ENCODE measurements at regions not wholly inside any gene's neighbourhood (a gene's known extent, or its start where the extent isn't known, plus 50 kb on each side); places are given as distances from the start of the nearest gene placed in this dataset.

- Histone ChIP-seq H3K27ac (ENCODE audit: low read depth, low read length) (no peak overlapping the region), H3K4me3 (ENCODE audit: low read length) (no peak overlapping the region), H3K9ac (ENCODE audit: extremely low read depth, low read length, poor library complexity, severe bottlenecking) (no peak overlapping the region), H3K36me3 (ENCODE audit: control insufficient read depth, insufficient read depth, low read length) (no peaks in the 10 kb centered on the region), H3K27me3 (ENCODE audit: control insufficient read depth, insufficient read depth, low read length, poor library complexity, severe bottlenecking) (no peaks in the 10 kb centered on the region), H3K9me3 (ENCODE audit: control insufficient read depth, low read length) (peaks cover 7% of the 10 kb centered on the region), H3K4me1 (ENCODE audit: control insufficient read depth, insufficient read depth, low read length) (peaks cover 4% of the 10 kb centered on the region)
- Mint-ChIP-seq H3K27me3 (ENCODE audit: insufficient read depth) (no peaks in the 10 kb centered on the region), H3K4me3 (no peak overlapping the region), H3K4me1 (peaks cover 31% of the 10 kb centered on the region), H3K9me3 (peaks cover 8% of the 10 kb centered on the region), H3K27ac (no peak overlapping the region), H3K36me3 (ENCODE audit: low read depth) (no peaks in the 10 kb centered on the region)
- TF ChIP-seq CTCF (conservative IDR thresholded peaks at IDR 0.05): no peak
- 89 to 91% methylated on average over 5 to 7 of the region's 7 CpGs for WGBS, 2 experiments (ENCODE audit: insufficient coverage in 1 of 2, insufficient read length in 1 of 2)
- DNase-seq: no peak
Measured at GRCh38 chr18:23311351-23312121, 141.6 kb upstream of the RIOK3 start.

GRCh38 chr18:23313379-23313778 is 139.7 kb upstream of the RIOK3 start:
- peak; percentile 46 for TF ChIP-seq CTCF (conservative IDR thresholded peaks at IDR 0.05)
- no peak overlapping the region for H3K27ac ChIP-seq (ENCODE audit: low read depth, low read length)
- H3K9me3 Mint-ChIP-seq: peaks cover 8% of the 10 kb centered on the region
- H3K27ac Mint-ChIP-seq: no peak overlapping the region
- peaks cover 4% of the 10 kb centered on the region for H3K4me1 ChIP-seq (ENCODE audit: control insufficient read depth, insufficient read depth, low read length)
- H3K4me3 Mint-ChIP-seq: no peak overlapping the region
- peak; percentile 42 for DNase-seq
- no peak overlapping the region for H3K9ac ChIP-seq (ENCODE audit: extremely low read depth, low read length, poor library complexity, severe bottlenecking)
- no peaks in the 10 kb centered on the region for H3K36me3 ChIP-seq (ENCODE audit: control insufficient read depth, insufficient read depth, low read length)
- 83 to 100% methylated on average over 1 of the region's 1 CpG for WGBS, 2 experiments (ENCODE audit: insufficient coverage in 1 of 2, insufficient read length in 1 of 2)
- no peaks in the 10 kb centered on the region for H3K36me3 Mint-ChIP-seq (ENCODE audit: low read depth)
- H3K4me1 Mint-ChIP-seq: peaks cover 21% of the 10 kb centered on the region
- peaks cover 7% of the 10 kb centered on the region for H3K9me3 ChIP-seq (ENCODE audit: control insufficient read depth, low read length)
- no peak overlapping the region for H3K4me3 ChIP-seq (ENCODE audit: low read length)
- H3K27me3 ChIP-seq (ENCODE audit: control insufficient read depth, insufficient read depth, low read length, poor library complexity, severe bottlenecking): no peaks in the 10 kb centered on the region
- no peaks in the 10 kb centered on the region for H3K27me3 Mint-ChIP-seq (ENCODE audit: insufficient read depth)

GRCh38 chr18:23314672-23315071 is 138.4 kb upstream of the RIOK3 start:
- Mint-ChIP-seq H3K4me1 (peaks cover 17% of the 10 kb centered on the region), H3K4me3 (no peak overlapping the region), H3K9me3 (peaks cover 8% of the 10 kb centered on the region), H3K27me3 (ENCODE audit: insufficient read depth) (no peaks in the 10 kb centered on the region), H3K27ac (no peak overlapping the region), H3K36me3 (ENCODE audit: low read depth) (no peaks in the 10 kb centered on the region)
- Histone ChIP-seq H3K27me3 (ENCODE audit: control insufficient read depth, insufficient read depth, low read length, poor library complexity, severe bottlenecking) (no peaks in the 10 kb centered on the region), H3K36me3 (ENCODE audit: control insufficient read depth, insufficient read depth, low read length) (no peaks in the 10 kb centered on the region), H3K9ac (ENCODE audit: extremely low read depth, low read length, poor library complexity, severe bottlenecking) (no peak overlapping the region), H3K9me3 (ENCODE audit: control insufficient read depth, low read length) (peaks cover 7% of the 10 kb centered on the region), H3K27ac (ENCODE audit: low read depth, low read length) (no peak overlapping the region), H3K4me1 (ENCODE audit: control insufficient read depth, insufficient read depth, low read length) (peaks cover 4% of the 10 kb centered on the region), H3K4me3 (ENCODE audit: low read length) (no peak overlapping the region)
- WGBS, 2 experiments (ENCODE audit: insufficient coverage in 1 of 2, insufficient read length in 1 of 2): 75 to 80% methylated on average over 2 to 4 of the region's 4 CpGs
- TF ChIP-seq CTCF (conservative IDR thresholded peaks at IDR 0.05): no peak
- DNase-seq: peak; percentile 67
